Activated naive CD4-positive, alpha-beta T cell treated with anti-CD3 and anti-CD28 coated beads, Interleukin-2, amount 50 U/mL, for 72 hours (primary cell): ENCODE measurements at regions not wholly inside any gene's neighbourhood (a gene's known extent, or its start where the extent isn't known, plus 50 kb on each side); places are given as distances from the start of the nearest gene placed in this dataset.
"Not testable (repeated sequence)": the region's sequence is repeated elsewhere in the genome, so short reads cannot be mapped to it uniquely, and the experiment has no call there.

ENCODE experiments used
- ATAC-seq, 2 donors: fragments of 150-1000 bp; cut with Tn5 transposase; 2 replicates each; pipeline ENCODE4 v1.10.0; 2021; ENCODE audit warnings: mild to moderate bottlenecking in 2 of 2, moderate library complexity in 2 of 2
- DNase-seq, 2 donors: peaks; one replicate each; pipeline ENCODE4 v3.0.0; 2021 to 2022; ENCODE audit warnings: low spot score in 2 of 2
- H3K27ac Mint-ChIP-seq, 2 donors: one replicate each; pipeline ENCODE4 v1.8.0; 2022; ENCODE audit warnings: mild to moderate bottlenecking in 2 of 2, mixed read lengths in 2 of 2
- H3K36me3 Mint-ChIP-seq, 2 donors: one replicate each; pipeline ENCODE4 v1.8.0; 2022; ENCODE audit warnings: mixed read lengths in 2 of 2
- H3K9me3 Mint-ChIP-seq, 2 donors: one replicate each; pipeline ENCODE4 v1.8.0; 2022; ENCODE audit warnings: mixed read lengths in 2 of 2

GRCh38 chrX:1751781-1752180 lies 136.9 kb downstream of the ASMT start:
- Mint-ChIP-seq H3K36me3 (peaks cover 22 to 71% of the 10 kb centered on the region in 2 donors), H3K27ac (no peak overlapping the region), H3K9me3 (peaks cover 23 to 25% of the 10 kb centered on the region in 2 donors)
- DNase-seq (no peak), ATAC-seq (peak in 1 of 2 donors; percentile 9)

GRCh38 chrX:1752799-1753198 lies 137.9 kb downstream of the ASMT start:
- Mint-ChIP-seq H3K36me3 (peaks cover 26 to 74% of the 10 kb centered on the region in 2 donors), H3K9me3 (peaks cover 27 to 28% of the 10 kb centered on the region in 2 donors)
- not testable (repeated sequence) for ATAC-seq, DNase-seq, H3K27ac Mint-ChIP-seq

GRCh38 chrX:1754077-1754476 lies 139.2 kb downstream of the ASMT start:
- peaks cover 25 to 75% of the 10 kb centered on the region in 2 donors for H3K36me3 Mint-ChIP-seq
- peaks cover 27 to 35% of the 10 kb centered on the region in 2 donors for H3K9me3 Mint-ChIP-seq
- DNase-seq (no peak), ATAC-seq (peak in 1 of 2 donors; percentile 39)
- no peak overlapping the region for H3K27ac Mint-ChIP-seq

GRCh38 chrX:1763294-1763693 lies 148.4 kb downstream of the ASMT start:
- H3K36me3 Mint-ChIP-seq, result peaks cover 27 to 44% of the 10 kb centered on the region in 2 donors
- H3K27ac Mint-ChIP-seq, result peak overlapping the region; percentile 10 to 38
- H3K9me3 Mint-ChIP-seq, result peaks cover 19 to 30% of the 10 kb centered on the region in 2 donors
- ATAC-seq, result peak in 1 of 2 donors; percentile 40
- DNase-seq, result no peak

GRCh38 chrX:1764883-1765364 lies 150.1 kb downstream of the ASMT start:
- peak overlapping the region; percentile 35 to 50 for H3K27ac Mint-ChIP-seq
- not testable (repeated sequence) for DNase-seq
- peaks cover 26 to 45% of the 10 kb centered on the region in 2 donors for H3K36me3 Mint-ChIP-seq
- peak; percentile 61 to 69 for ATAC-seq
- peaks cover 18 to 27% of the 10 kb centered on the region in 2 donors for H3K9me3 Mint-ChIP-seq

- H3K27ac Mint-ChIP-seq, result no peak overlapping the region
- DNase-seq, result no peak
These were observed 152.2 kb downstream of the ASMT start for GRCh38 chrX:1767026-1767425.

GRCh38 chrX:1778817-1779216 lies 164.0 kb downstream of the ASMT start:
- peaks cover 0 to 9% of the 10 kb centered on the region in 2 donors for H3K36me3 Mint-ChIP-seq
- H3K27ac Mint-ChIP-seq, result no peak overlapping the region
- peaks cover 2 to 14% of the 10 kb centered on the region in 2 donors for H3K9me3 Mint-ChIP-seq
- peak in 1 of 2 donors; percentile 71 for ATAC-seq
- DNase-seq, result no peak

More at GRCh38 chrX:1767026-1767425, 152.2 kb downstream of the ASMT start:
- Mint-ChIP-seq H3K36me3 (peaks cover 39 to 55% of the 10 kb centered on the region in 2 donors), H3K9me3 (peaks cover 29 to 37% of the 10 kb centered on the region in 2 donors)
- no peak for ATAC-seq

- ATAC-seq (no peak), DNase-seq (no peak)
- H3K27ac Mint-ChIP-seq, result no peak overlapping the region
- H3K36me3 Mint-ChIP-seq, result peaks cover 0 to 11% of the 10 kb centered on the region in 2 donors
- H3K9me3 Mint-ChIP-seq, result peaks cover 4 to 17% of the 10 kb centered on the region in 2 donors
These were observed 164.8 kb downstream of the ASMT start for GRCh38 chrX:1779626-1780025.

GRCh38 chrX:1781766-1782165 lies 166.9 kb downstream of the ASMT start:
- Mint-ChIP-seq H3K27ac (no peak overlapping the region), H3K36me3 (peaks cover 7 to 12% of the 10 kb centered on the region in 2 donors), H3K9me3 (peaks cover 13 to 20% of the 10 kb centered on the region in 2 donors)
- DNase-seq (no peak), ATAC-seq (no peak)

GRCh38 chrX:1784773-1785172 lies 169.9 kb downstream of the ASMT start:
- Mint-ChIP-seq H3K9me3 (peaks cover 13 to 20% of the 10 kb centered on the region in 2 donors), H3K27ac (no peak overlapping the region), H3K36me3 (peaks cover 7 to 12% of the 10 kb centered on the region in 2 donors)
- DNase-seq (no peak), ATAC-seq (no peak)

GRCh38 chrX:1788300-1788911 lies 173.5 kb downstream of the ASMT start:
- Mint-ChIP-seq H3K9me3 (peaks cover 13 to 17% of the 10 kb centered on the region in 2 donors), H3K27ac (no peak overlapping the region), H3K36me3 (peaks cover 7 to 12% of the 10 kb centered on the region in 2 donors)
- ATAC-seq (no peak), DNase-seq (no peak)

- DNase-seq (no peak), ATAC-seq (no peak)
- no peaks in the 10 kb centered on the region for H3K36me3 Mint-ChIP-seq
- H3K27ac Mint-ChIP-seq, result no peak overlapping the region
- H3K9me3 Mint-ChIP-seq, result no peaks in the 10 kb centered on the region
These were observed 177.8 kb downstream of the ASMT start for GRCh38 chrX:1792636-1793035.

- Mint-ChIP-seq H3K9me3 (no peaks in the 10 kb centered on the region), H3K27ac (no peak overlapping the region), H3K36me3 (no peaks in the 10 kb centered on the region)
- DNase-seq (no peak), ATAC-seq (no peak)
These were observed 179.7 kb downstream of the ASMT start for GRCh38 chrX:1794586-1794985.

GRCh38 chrX:1802912-1803311 lies 188.1 kb downstream of the ASMT start:
- Mint-ChIP-seq H3K9me3 (no peaks in the 10 kb centered on the region), H3K36me3 (no peaks in the 10 kb centered on the region), H3K27ac (no peak overlapping the region)
- ATAC-seq, result no peak
- DNase-seq, result no peak

GRCh38 chrX:1803741-1804140 lies 188.9 kb downstream of the ASMT start:
- DNase-seq, result no peak
- H3K36me3 Mint-ChIP-seq, result no peaks in the 10 kb centered on the region
- no peak overlapping the region for H3K27ac Mint-ChIP-seq
- H3K9me3 Mint-ChIP-seq, result no peaks in the 10 kb centered on the region
- no peak for ATAC-seq

- Mint-ChIP-seq H3K9me3 (no peaks in the 10 kb centered on the region), H3K27ac (no peak overlapping the region), H3K36me3 (no peaks in the 10 kb centered on the region)
- no peak for ATAC-seq
- no peak for DNase-seq
These were observed 192.5 kb downstream of the ASMT start for GRCh38 chrX:1807301-1807731.

- DNase-seq, result no peak
- no peaks in the 10 kb centered on the region for H3K36me3 Mint-ChIP-seq
- no peaks in the 10 kb centered on the region for H3K9me3 Mint-ChIP-seq
- ATAC-seq, result no peak
- H3K27ac Mint-ChIP-seq, result peak overlapping the region in 1 of 2 donors; percentile 7
These were observed 194.7 kb downstream of the ASMT start for GRCh38 chrX:1809581-1809980.

- peak in 1 of 2 donors; percentile 37 for ATAC-seq
These were observed 198.9 kb downstream of the ASMT start for GRCh38 chrX:1813809-1814208.

More at GRCh38 chrX:1813809-1814208, 198.9 kb downstream of the ASMT start:
- Mint-ChIP-seq H3K36me3 (no peaks in the 10 kb centered on the region), H3K27ac (no peak overlapping the region), H3K9me3 (no peaks in the 10 kb centered on the region)
- DNase-seq, result no peak
